ENCODE measurements at regions not wholly inside any gene's neighbourhood (a gene's known extent, or its start where the extent isn't known, plus 50 kb on each side); places are given as distances from the start of the nearest gene placed in this dataset.

DNA sequence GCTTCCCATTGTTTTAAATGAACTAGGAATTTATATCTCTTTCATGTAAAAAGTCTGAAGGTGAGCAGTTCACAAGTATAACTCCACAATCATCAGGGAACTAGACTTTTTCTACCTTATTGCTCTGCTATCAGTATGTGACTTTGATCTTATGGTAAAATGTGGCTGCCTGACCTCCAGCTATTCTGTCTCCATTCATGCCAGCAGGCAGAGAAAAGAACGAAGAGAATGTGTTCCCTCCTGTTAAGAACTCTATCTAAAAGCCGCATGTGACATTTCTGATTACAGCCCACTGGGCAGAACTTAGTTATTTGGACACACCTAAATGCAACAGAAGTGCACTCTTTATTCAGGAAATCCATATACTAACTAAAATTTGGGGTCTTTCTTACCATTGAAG is 102.8 kb upstream of the MBL2 start:
- ATAC-seq (no peak), DNase-seq (no peak)
- intact Hi-C loops (cut with DNase I) = no loop called here
- Histone ChIP-seq H3K36me3 (replicated peaks in 1 of 2; ENCODE audit: insufficient read depth in 1 of 2, low read depth in 2 of 2) (no peaks in the 10 kb centered on the region), H3K27me3 (no peaks in the 10 kb centered on the region), H3K4me3 (no peak overlapping the region), H3K27ac (no peak overlapping the region), H3K4me1 (no peaks in the 10 kb centered on the region), H3K9me3 (no peaks in the 10 kb centered on the region)
- WGBS, 2 donors = 48% methylated on average over 2 of the region's 2 CpGs
- TF ChIP-seq, protein P1, sequence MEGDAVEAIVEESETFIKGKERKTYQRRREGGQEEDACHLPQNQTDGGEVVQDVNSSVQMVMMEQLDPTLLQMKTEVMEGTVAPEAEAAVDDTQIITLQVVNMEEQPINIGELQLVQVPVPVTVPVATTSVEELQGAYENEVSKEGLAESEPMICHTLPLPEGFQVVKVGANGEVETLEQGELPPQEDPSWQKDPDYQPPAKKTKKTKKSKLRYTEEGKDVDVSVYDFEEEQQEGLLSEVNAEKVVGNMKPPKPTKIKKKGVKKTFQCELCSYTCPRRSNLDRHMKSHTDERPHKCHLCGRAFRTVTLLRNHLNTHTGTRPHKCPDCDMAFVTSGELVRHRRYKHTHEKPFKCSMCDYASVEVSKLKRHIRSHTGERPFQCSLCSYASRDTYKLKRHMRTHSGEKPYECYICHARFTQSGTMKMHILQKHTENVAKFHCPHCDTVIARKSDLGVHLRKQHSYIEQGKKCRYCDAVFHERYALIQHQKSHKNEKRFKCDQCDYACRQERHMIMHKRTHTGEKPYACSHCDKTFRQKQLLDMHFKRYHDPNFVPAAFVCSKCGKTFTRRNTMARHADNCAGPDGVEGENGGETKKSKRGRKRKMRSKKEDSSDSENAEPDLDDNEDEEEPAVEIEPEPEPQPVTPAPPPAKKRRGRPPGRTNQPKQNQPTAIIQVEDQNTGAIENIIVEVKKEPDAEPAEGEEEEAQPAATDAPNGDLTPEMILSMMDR (IDR thresholded peaks at IDR 0.05) = no peak
- TF ChIP-seq POLR2A (IDR thresholded peaks at IDR 0.05) = no peak

DNA sequence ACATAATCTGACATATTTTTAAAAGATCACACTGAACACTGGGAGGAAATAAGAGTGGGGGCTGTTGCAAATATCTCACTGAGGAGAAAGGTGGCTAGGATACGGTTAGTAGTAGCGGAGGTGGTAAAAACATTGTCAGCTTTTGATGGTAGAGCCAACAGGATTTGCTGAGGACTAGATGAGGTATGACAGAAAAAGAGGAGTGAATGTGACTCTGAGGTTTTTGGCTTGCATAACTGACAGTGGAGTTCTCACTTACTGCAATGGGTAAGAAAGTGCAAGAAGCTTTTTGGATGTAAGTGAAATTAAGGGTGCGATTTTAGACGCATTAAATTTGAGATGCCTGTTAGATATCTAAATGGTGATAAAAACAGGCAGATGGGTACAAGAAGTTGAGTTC is 102.0 kb upstream of the MBL2 start:
- Histone ChIP-seq H3K9me3 (no peaks in the 10 kb centered on the region), H3K27ac (no peak overlapping the region), H3K4me1 (no peaks in the 10 kb centered on the region), H3K36me3 (replicated peaks in 1 of 2; ENCODE audit: insufficient read depth in 1 of 2, low read depth in 2 of 2) (no peaks in the 10 kb centered on the region), H3K4me3 (no peak overlapping the region), H3K27me3 (no peaks in the 10 kb centered on the region)
- whole genome bisulfite sequencing, 2 donors = 77 to 90% methylated on average over 4 of the region's 4 CpGs
- DNase-seq (no peak), ATAC-seq (no peak)
- intact Hi-C loops (cut with DNase I) = no loop called here
- TF ChIP-seq, protein P1 (IDR thresholded peaks at IDR 0.05) = no peak
- no peak for TF ChIP-seq POLR2A (IDR thresholded peaks at IDR 0.05)

DNA sequence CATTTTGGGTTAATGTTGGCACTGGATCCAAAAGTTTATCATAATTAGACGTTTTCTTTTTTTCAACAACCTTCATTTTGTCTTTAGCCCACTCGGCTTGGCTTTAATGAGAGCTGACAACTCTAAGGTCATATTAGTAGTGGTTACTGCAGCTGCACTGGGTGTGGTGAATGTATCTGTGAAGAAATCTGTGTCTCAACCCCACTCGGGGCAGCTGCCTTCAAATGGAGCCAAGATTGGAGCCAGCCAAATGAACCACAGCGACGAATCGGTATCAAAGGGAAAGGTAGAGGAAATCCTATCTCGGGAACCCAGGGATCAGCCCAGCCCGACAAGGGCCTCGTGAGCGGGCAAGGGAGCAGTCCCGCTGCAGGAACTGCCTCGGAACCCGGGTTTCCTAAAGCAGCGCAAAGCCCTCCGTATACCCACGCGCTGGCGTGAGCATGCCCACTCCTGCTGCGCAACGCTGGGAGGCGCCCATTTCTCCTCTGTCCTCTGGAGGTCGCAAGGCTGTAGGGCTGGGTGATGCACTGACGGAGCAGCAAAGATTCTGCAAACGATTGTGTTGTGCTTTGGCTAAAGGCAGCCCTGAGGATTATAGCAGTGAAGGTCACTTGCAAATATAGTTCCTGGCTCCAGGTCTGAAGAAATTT is 98.7 kb upstream of the MBL2 start:
- no peak for ATAC-seq
- TF ChIP-seq, protein P1 (IDR thresholded peaks at IDR 0.05) = no peak
- TF ChIP-seq POLR2A (IDR thresholded peaks at IDR 0.05) = no peak

DNA sequence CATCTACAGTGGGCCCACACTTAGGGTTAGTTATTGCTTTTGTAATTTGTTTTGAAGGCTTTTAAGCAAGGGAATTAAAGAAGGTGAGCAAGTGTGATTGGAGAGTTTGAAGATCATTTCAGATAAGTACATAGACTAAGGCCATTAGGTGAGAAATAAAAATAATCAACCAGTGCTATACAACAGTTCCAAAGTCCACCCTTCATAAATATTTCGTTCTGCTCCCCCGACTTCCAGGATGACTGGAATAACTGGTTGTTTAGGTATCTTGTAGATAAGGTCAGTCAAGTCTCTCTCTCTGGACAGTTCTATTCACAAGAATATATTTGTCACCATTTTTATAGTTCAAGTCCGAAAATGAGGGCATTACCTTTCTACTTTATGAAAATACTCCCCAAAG is 98.0 kb upstream of the MBL2 start:
- Histone ChIP-seq H3K9me3 (no peaks in the 10 kb centered on the region), H3K27me3 (no peaks in the 10 kb centered on the region), H3K4me1 (no peaks in the 10 kb centered on the region), H3K4me3 (no peak overlapping the region), H3K36me3 (replicated peaks in 1 of 2; ENCODE audit: insufficient read depth in 1 of 2, low read depth in 2 of 2) (no peaks in the 10 kb centered on the region), H3K27ac (no peak overlapping the region)
- 23 to 35% methylated on average over 3 of the region's 3 CpGs for WGBS, 2 donors
- no peak for TF ChIP-seq POLR2A (IDR thresholded peaks at IDR 0.05)
- TF ChIP-seq, protein P1 (IDR thresholded peaks at IDR 0.05) = no peak
- intact Hi-C loops (cut with DNase I) = no loop called here
- DNase-seq (no peak), ATAC-seq (no peak)

More for the DNA sequence above, 98.7 kb upstream of the MBL2 start:
- no peak for DNase-seq
- Histone ChIP-seq H3K36me3 (replicated peaks in 1 of 2; ENCODE audit: insufficient read depth in 1 of 2, low read depth in 2 of 2) (no peaks in the 10 kb centered on the region), H3K4me1 (no peaks in the 10 kb centered on the region), H3K9me3 (no peaks in the 10 kb centered on the region), H3K27ac (no peak overlapping the region), H3K27me3 (no peaks in the 10 kb centered on the region), H3K4me3 (no peak overlapping the region)
- 75 to 80% methylated on average over 21 to 24 of the region's 24 CpGs for WGBS, 2 donors
- intact Hi-C loops (cut with DNase I) = no loop called here

DNA sequence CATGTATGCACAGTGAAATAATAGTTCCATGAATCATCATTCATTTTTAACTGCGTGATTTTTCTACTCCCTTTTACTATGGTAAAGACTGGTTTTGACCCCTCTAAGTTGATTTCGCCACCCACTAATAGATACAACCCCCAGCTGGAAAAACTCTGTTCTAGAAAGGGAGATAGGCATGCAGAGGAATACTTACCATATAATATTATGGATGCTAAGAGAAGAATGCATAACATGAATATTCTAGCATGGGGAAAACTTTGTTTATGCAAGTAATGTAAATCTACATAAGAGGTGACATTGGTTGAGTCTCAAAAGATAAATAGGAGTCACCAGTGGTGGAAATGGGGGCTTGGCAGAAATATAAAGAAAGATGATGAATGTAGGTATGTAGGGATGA is 97.3 kb upstream of the MBL2 start:
- ATAC-seq = no peak
- TF ChIP-seq POLR2A (IDR thresholded peaks at IDR 0.05) = no peak
- TF ChIP-seq, protein P1 (IDR thresholded peaks at IDR 0.05) = no peak
- WGBS, 2 donors = 72 to 74% methylated on average over 2 of the region's 2 CpGs
- DNase-seq = no peak
- no peaks in the 10 kb centered on the region for H3K4me1 ChIP-seq
- H3K9me3 ChIP-seq = no peaks in the 10 kb centered on the region
- H3K4me3 ChIP-seq = no peak overlapping the region
- H3K27ac ChIP-seq = no peak overlapping the region
- no peaks in the 10 kb centered on the region for H3K36me3 ChIP-seq (replicated peaks in 1 of 2; ENCODE audit: insufficient read depth in 1 of 2, low read depth in 2 of 2)
- intact Hi-C loops (cut with DNase I) = no loop called here
- H3K27me3 ChIP-seq = no peaks in the 10 kb centered on the region
